ENCODE measurements at regions not wholly inside any gene's neighbourhood (a gene's known extent, or its start where the extent isn't known, plus 50 kb on each side); places are given as distances from the start of the nearest gene placed in this dataset.
A peak's percentile ranks its signal among the peaks of the same experiment; 100 is the strongest.

- no peaks in the 10 kb centered on the region for H3K9me3 ChIP-seq (ENCODE audit: control insufficient read depth in 4 of 4, low read length in 3 of 4)
- no peaks in the 10 kb centered on the region for H3K36me3 ChIP-seq (ENCODE audit: control insufficient read depth in 4 of 4, insufficient read depth in 3 of 4, low read depth in 1 of 4, low read length in 3 of 4)
- peak overlapping the region in 1 of 2 donors; percentile 28 for H3K27ac ChIP-seq (ENCODE audit: low read depth in 1 of 2, low read length in 2 of 2)
- TF ChIP-seq FOXA2 (IDR thresholded peaks at IDR 0.05), result peak; percentile 15
- TF ChIP-seq HNF4A (conservative IDR thresholded peaks at IDR 0.05), result peak; percentile 85 to 88
- TF ChIP-seq YY1 (IDR thresholded peaks at IDR 0.05), result peak; percentile 42
- TF ChIP-seq TAF1 (conservative IDR thresholded peaks at IDR 0.05), result no peak
- peak in 1 of 2 donors; percentile 31 for TF ChIP-seq RAD21 (IDR thresholded peaks at IDR 0.05)
- peak; percentile 35 for TF ChIP-seq HNF4G (IDR thresholded peaks at IDR 0.05)
- TF ChIP-seq ATF3 (IDR thresholded peaks at IDR 0.05), result no peak
- TF ChIP-seq NR2F2 (IDR thresholded peaks at IDR 0.05), result no peak
- TF ChIP-seq, protein P1, sequence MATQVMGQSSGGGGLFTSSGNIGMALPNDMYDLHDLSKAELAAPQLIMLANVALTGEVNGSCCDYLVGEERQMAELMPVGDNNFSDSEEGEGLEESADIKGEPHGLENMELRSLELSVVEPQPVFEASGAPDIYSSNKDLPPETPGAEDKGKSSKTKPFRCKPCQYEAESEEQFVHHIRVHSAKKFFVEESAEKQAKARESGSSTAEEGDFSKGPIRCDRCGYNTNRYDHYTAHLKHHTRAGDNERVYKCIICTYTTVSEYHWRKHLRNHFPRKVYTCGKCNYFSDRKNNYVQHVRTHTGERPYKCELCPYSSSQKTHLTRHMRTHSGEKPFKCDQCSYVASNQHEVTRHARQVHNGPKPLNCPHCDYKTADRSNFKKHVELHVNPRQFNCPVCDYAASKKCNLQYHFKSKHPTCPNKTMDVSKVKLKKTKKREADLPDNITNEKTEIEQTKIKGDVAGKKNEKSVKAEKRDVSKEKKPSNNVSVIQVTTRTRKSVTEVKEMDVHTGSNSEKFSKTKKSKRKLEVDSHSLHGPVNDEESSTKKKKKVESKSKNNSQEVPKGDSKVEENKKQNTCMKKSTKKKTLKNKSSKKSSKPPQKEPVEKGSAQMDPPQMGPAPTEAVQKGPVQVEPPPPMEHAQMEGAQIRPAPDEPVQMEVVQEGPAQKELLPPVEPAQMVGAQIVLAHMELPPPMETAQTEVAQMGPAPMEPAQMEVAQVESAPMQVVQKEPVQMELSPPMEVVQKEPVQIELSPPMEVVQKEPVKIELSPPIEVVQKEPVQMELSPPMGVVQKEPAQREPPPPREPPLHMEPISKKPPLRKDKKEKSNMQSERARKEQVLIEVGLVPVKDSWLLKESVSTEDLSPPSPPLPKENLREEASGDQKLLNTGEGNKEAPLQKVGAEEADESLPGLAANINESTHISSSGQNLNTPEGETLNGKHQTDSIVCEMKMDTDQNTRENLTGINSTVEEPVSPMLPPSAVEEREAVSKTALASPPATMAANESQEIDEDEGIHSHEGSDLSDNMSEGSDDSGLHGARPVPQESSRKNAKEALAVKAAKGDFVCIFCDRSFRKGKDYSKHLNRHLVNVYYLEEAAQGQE (IDR thresholded peaks at IDR 0.05), result peak; percentile 49
- peak; percentile 24 to 52 for TF ChIP-seq JUND (IDR thresholded peaks at IDR 0.05)
- TF ChIP-seq RXRA (IDR thresholded peaks at IDR 0.05), result peak; percentile 65 to 81
- TF ChIP-seq SP1 (IDR thresholded peaks at IDR 0.05), result peak; percentile 82
- no peak for TF ChIP-seq FOXA1 (IDR thresholded peaks at IDR 0.05)
- TF ChIP-seq GABPA (IDR thresholded peaks at IDR 0.05 in 1 of 2, conservative IDR thresholded peaks at IDR 0.05 in 1 of 2), result no peak
- peak in 1 of 2 donors; percentile 44 for TF ChIP-seq EGR1 (IDR thresholded peaks at IDR 0.05; ENCODE audit: low read depth in 2 of 2)
- TF ChIP-seq, protein P2, sequence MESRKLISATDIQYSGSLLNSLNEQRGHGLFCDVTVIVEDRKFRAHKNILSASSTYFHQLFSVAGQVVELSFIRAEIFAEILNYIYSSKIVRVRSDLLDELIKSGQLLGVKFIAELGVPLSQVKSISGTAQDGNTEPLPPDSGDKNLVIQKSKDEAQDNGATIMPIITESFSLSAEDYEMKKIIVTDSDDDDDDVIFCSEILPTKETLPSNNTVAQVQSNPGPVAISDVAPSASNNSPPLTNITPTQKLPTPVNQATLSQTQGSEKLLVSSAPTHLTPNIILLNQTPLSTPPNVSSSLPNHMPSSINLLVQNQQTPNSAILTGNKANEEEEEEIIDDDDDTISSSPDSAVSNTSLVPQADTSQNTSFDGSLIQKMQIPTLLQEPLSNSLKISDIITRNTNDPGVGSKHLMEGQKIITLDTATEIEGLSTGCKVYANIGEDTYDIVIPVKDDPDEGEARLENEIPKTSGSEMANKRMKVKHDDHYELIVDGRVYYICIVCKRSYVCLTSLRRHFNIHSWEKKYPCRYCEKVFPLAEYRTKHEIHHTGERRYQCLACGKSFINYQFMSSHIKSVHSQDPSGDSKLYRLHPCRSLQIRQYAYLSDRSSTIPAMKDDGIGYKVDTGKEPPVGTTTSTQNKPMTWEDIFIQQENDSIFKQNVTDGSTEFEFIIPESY (IDR thresholded peaks at IDR 0.05), result peak; percentile 57
- TF ChIP-seq MAX (IDR thresholded peaks at IDR 0.05), result peak; percentile 48
- no peak for DNase-seq (ENCODE audit: low spot score)
- no peak overlapping the region for H3K9ac ChIP-seq (ENCODE audit: low read depth in 1 of 2, low read length in 2 of 2)
- no peak overlapping the region for H3K4me3 ChIP-seq (ENCODE audit: low read depth in 1 of 3, low read length in 3 of 3)
- 36% methylated on average over 3 of the region's 3 CpGs for WGBS
- H3K4me1 ChIP-seq (ENCODE audit: control insufficient read depth in 4 of 4, insufficient read depth in 4 of 4, low read length in 3 of 4), result peaks cover 7 to 41% (median 29%) of the 10 kb centered on the region in 4 donors
- no peaks in the 10 kb centered on the region for H3K27me3 ChIP-seq (ENCODE audit: control insufficient read depth in 4 of 4, insufficient read depth in 4 of 4, low read length in 3 of 4)
These were observed 71.4 kb upstream of the PDSS1 start for GRCh38 chr10:26626066-26626465.

- DNase-seq (ENCODE audit: low spot score), result no peak
- WGBS, result 76% methylated on average over 3 of the region's 3 CpGs
- H3K27ac ChIP-seq (ENCODE audit: low read depth in 1 of 2, low read length in 2 of 2), result no peak overlapping the region
- TF ChIP-seq, protein P2 (IDR thresholded peaks at IDR 0.05), result no peak
- TF ChIP-seq RAD21 (IDR thresholded peaks at IDR 0.05) (peak in 1 of 2 donors; percentile 18), FOXA1 (IDR thresholded peaks at IDR 0.05) (no peak)
- peaks cover 7 to 33% (median 22%) of the 10 kb centered on the region in 4 donors for H3K4me1 ChIP-seq (ENCODE audit: control insufficient read depth in 4 of 4, insufficient read depth in 4 of 4, low read length in 3 of 4)
- H3K36me3 ChIP-seq (ENCODE audit: control insufficient read depth in 4 of 4, insufficient read depth in 3 of 4, low read depth in 1 of 4, low read length in 3 of 4), result no peaks in the 10 kb centered on the region
- H3K27me3 ChIP-seq (ENCODE audit: control insufficient read depth in 4 of 4, insufficient read depth in 4 of 4, low read length in 3 of 4), result no peaks in the 10 kb centered on the region
- no peak overlapping the region for H3K4me3 ChIP-seq (ENCODE audit: low read depth in 1 of 3, low read length in 3 of 3)
- no peak overlapping the region for H3K9ac ChIP-seq (ENCODE audit: low read depth in 1 of 2, low read length in 2 of 2)
- H3K9me3 ChIP-seq (ENCODE audit: control insufficient read depth in 4 of 4, low read length in 3 of 4), result no peaks in the 10 kb centered on the region
These were observed 70.2 kb upstream of the PDSS1 start for GRCh38 chr10:26627324-26627723.

All from liver (tissue), 7 donors.